MCF 10A (cell line): ENCODE measurements at regions not wholly inside any gene's neighbourhood (a gene's known extent, or its start where the extent isn't known, plus 50 kb on each side); places are given as distances from the start of the nearest gene placed in this dataset.

Experiments
- BruUV-seq: library from RNA; stranded (reverse); fragments of 400-500 nt; replicated peaks from 2 replicates; lab custom pipeline; 2021; lab: Mats Ljungman, UMichigan
- CTCF ChIA-PET: fragments of 300-600 bp; sonication (Branson Sonifier 250); formaldehyde crosslinking; extraction: SDS; loops from one replicate; lab custom pipeline; 2021; ENCODE audit warnings: antibody characterized with exemption, inconsistent platforms; lab: Yijun Ruan, JAX
- POLR2A ChIA-PET: fragments of 300-600, 350-650 bp; sonication (Branson Sonifier 250); formaldehyde crosslinking; extraction: SDS; loops from one replicate; lab custom pipeline; 2020; ENCODE audit warnings: antibody characterized with exemption, inconsistent platforms; lab: Yijun Ruan, JAX
- DNase-seq: peaks from one replicate; pipeline ENCODE4 v3.0.0-alpha.2; 2018; ENCODE audit not compliant: unreplicated experiment
- H3K27ac Mint-ChIP-seq: one replicate; pipeline ENCODE4 v1.8.0; 2022; ENCODE audit warnings: mild to moderate bottlenecking, low read depth, mixed read lengths; ENCODE audit not compliant: unreplicated experiment
- H3K27me3 Mint-ChIP-seq: one replicate; pipeline ENCODE4 v1.8.0; 2022; ENCODE audit warnings: mixed read lengths; ENCODE audit not compliant: insufficient read depth, unreplicated experiment
- H3K36me3 Mint-ChIP-seq: one replicate; pipeline ENCODE4 v1.8.0; 2022; ENCODE audit warnings: mild to moderate bottlenecking, moderate library complexity, mixed read lengths; ENCODE audit not compliant: insufficient read depth, unreplicated experiment
- H3K4me1 Mint-ChIP-seq: one replicate; pipeline ENCODE4 v1.8.0; 2022; ENCODE audit warnings: mixed read lengths; ENCODE audit not compliant: insufficient read depth, unreplicated experiment
- H3K4me3 Mint-ChIP-seq: one replicate; pipeline ENCODE4 v1.8.0; 2022; ENCODE audit warnings: mild to moderate bottlenecking, moderate library complexity, mixed read lengths; ENCODE audit not compliant: unreplicated experiment
- H3K9me3 Mint-ChIP-seq: one replicate; pipeline ENCODE4 v1.8.0; 2022; ENCODE audit warnings: mixed read lengths; ENCODE audit not compliant: unreplicated experiment
- CTCF ChIP-seq: fragments of 200-600 bp; IDR thresholded peaks from one replicate; pipeline ENCODE4 v1.8.0; 2022; ENCODE audit warnings: antibody characterized with exemption, mild to moderate bottlenecking; ENCODE audit not compliant: unreplicated experiment
- intact Hi-C: fragments of 100-400 bp; cut with micrococcal nuclease; formaldehyde crosslinking; loops from 2 replicates; pipeline ENCODE4 v1.14.1; 2022

DNA sequence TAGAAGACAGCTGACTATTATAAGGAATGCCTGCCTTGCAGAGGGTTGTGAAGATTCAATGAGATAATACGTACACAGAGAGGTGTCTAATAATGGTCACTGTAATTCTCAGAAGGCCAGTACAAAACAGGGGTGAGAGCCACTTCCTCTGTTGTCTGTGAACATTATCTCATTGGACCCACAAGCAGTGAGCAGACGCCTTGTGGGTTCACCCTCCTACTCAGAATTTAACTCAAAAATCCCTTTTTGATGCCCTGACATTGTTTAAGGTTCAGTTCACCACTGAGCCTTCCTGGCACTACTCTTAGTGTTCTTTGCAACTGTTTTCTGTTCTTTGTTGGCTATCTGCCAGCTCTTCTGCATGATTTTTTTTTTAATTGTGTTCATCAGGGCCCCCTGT, 467.4 kb downstream of the BCOR start:
- H3K27me3 Mint-ChIP-seq: peaks cover 45% of the 10 kb centered on the region
- H3K9me3 Mint-ChIP-seq: no peaks in the 10 kb centered on the region
- CTCF ChIA-PET: interaction anchor here (0.6 to 1.4 kb wide), 3 partner anchors 22 to 913 kb away, joined by 3 read pairs; no protein-coding TSS in a partner anchor
- intact Hi-C loops: no loop called here
- no TSS peak for BruUV-seq
- peaks cover 6% of the 10 kb centered on the region for H3K36me3 Mint-ChIP-seq
- H3K4me3 Mint-ChIP-seq: no peak overlapping the region
- no peak for DNase-seq
- TF ChIP-seq CTCF: no peak
- H3K4me1 Mint-ChIP-seq: no peaks in the 10 kb centered on the region
- H3K27ac Mint-ChIP-seq: no peak overlapping the region
- POLR2A ChIA-PET: no interaction called here

- CTCF ChIA-PET: no interaction called here
- no peak overlapping the region for H3K4me3 Mint-ChIP-seq
- H3K4me1 Mint-ChIP-seq: no peaks in the 10 kb centered on the region
- BruUV-seq: no TSS peak
- no peak for TF ChIP-seq CTCF
- intact Hi-C loops: no loop called here
- H3K9me3 Mint-ChIP-seq: no peaks in the 10 kb centered on the region
- no peak overlapping the region for H3K27ac Mint-ChIP-seq
- peaks cover 45% of the 10 kb centered on the region for H3K27me3 Mint-ChIP-seq
- no peak for DNase-seq
- POLR2A ChIA-PET: no interaction called here
- H3K36me3 Mint-ChIP-seq: no peaks in the 10 kb centered on the region
These were observed 466.2 kb downstream of the BCOR start for GRCh38 chrX:39631276-39632229.

DNA sequence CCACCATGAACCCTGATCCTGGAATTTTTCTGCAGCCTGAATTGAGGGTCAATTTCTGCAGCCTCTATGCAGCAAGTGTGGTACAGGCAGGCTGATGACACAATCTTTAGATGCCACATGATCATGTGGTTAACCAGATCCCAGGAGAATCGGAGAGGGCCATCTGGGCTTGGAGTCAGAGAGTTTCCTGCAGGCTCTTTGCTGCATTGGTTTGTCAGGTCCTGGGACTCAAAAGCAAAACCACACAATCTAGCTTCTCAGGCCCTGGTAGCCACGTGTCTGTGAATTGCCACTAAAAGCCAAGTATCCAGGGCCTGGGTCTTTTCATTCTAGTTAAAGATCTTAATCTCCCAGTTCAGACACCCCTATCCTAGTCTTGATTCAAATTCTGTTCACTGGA, 464.5 kb downstream of the BCOR start:
- POLR2A ChIA-PET: no interaction called here
- H3K27ac Mint-ChIP-seq: no peak overlapping the region
- DNase-seq: peak; percentile 16
- no TSS peak for BruUV-seq
- no peaks in the 10 kb centered on the region for H3K4me1 Mint-ChIP-seq
- CTCF ChIA-PET: no interaction called here
- no peaks in the 10 kb centered on the region for H3K36me3 Mint-ChIP-seq
- intact Hi-C loops: no loop called here
- TF ChIP-seq CTCF: no peak
- no peak overlapping the region for H3K4me3 Mint-ChIP-seq
- H3K9me3 Mint-ChIP-seq: no peaks in the 10 kb centered on the region
- H3K27me3 Mint-ChIP-seq: peaks cover 41% of the 10 kb centered on the region

- no peaks in the 10 kb centered on the region for H3K4me1 Mint-ChIP-seq
- ChIA-PET POLR2A (no interaction called here), CTCF (interaction anchor here (0.8 kb wide), 1 partner anchor 18 kb away, joined by 3 read pairs; no protein-coding TSS in a partner anchor)
- peaks cover 37% of the 10 kb centered on the region for H3K27me3 Mint-ChIP-seq
- no peak overlapping the region for H3K27ac Mint-ChIP-seq
- no peaks in the 10 kb centered on the region for H3K36me3 Mint-ChIP-seq
- BruUV-seq: no TSS peak
- intact Hi-C loops: no loop called here
- no peak overlapping the region for H3K4me3 Mint-ChIP-seq
- no peaks in the 10 kb centered on the region for H3K9me3 Mint-ChIP-seq
- no peak for DNase-seq
- TF ChIP-seq CTCF: no peak
These were observed 461.3 kb downstream of the BCOR start for GRCh38 chrX:39636481-39636880.
